ENCODE measurements at regions not wholly inside any gene's neighbourhood (a gene's known extent, or its start where the extent isn't known, plus 50 kb on each side); places are given as distances from the start of the nearest gene placed in this dataset.
"Not testable (repeated sequence)": the region's sequence is repeated elsewhere in the genome, so short reads cannot be mapped to it uniquely, and the experiment has no call there.

DNA sequence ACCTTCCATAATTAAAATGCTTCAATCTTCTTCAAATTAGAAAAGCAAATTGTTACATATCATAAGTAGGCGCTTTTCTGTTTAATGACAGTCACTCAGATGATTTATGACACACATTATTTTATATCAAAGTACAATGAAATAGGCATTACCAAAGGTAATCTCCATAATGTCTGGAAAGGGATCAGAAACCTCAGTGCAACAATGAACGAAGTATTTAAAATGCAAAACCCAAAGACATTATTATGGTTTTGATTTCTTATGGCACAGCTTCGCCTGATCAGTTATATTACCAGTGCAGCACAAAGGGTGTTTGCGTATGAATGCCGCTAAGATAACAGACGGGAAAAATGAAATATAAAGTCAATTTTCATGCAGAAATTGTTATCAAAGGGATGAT, 162.2 kb upstream of the MEIS1 start:
- no peaks in the 10 kb centered on the region for H3K9me3 ChIP-seq (ENCODE audit: control insufficient read depth, low read length)
- WGBS, 2 experiments (ENCODE audit: insufficient coverage in 2 of 2) = 89 to 100% methylated on average over 3 of the region's 6 CpGs
- no peak overlapping the region for H3K27ac ChIP-seq (ENCODE audit: low read depth, low read length, severe bottlenecking)
- no peaks in the 10 kb centered on the region for H3K36me3 ChIP-seq (ENCODE audit: control insufficient read depth, insufficient read depth, low read length)
- no peaks in the 10 kb centered on the region for H3K4me1 ChIP-seq (ENCODE audit: control insufficient read depth, insufficient read depth, low read length, poor library complexity, severe bottlenecking)
- H3K4me3 ChIP-seq (ENCODE audit: extremely low read depth, insufficient read depth, low read length, poor library complexity, severe bottlenecking) = no peak overlapping the region

GRCh38 chr2:66271777-66272176, 163.1 kb upstream of the MEIS1 start:
- no peak overlapping the region for H3K4me3 ChIP-seq (ENCODE audit: extremely low read depth, insufficient read depth, low read length, poor library complexity, severe bottlenecking)
- H3K36me3 ChIP-seq (ENCODE audit: control insufficient read depth, insufficient read depth, low read length) = no peaks in the 10 kb centered on the region
- WGBS, 2 experiments (ENCODE audit: insufficient coverage in 2 of 2) = 100% methylated on average over 1 of the region's 2 CpGs; no CpG with 5 or more reads in 1 of the 2 experiments
- H3K9me3 ChIP-seq (ENCODE audit: control insufficient read depth, low read length) = no peaks in the 10 kb centered on the region
- H3K4me1 ChIP-seq (ENCODE audit: control insufficient read depth, insufficient read depth, low read length, poor library complexity, severe bottlenecking) = no peaks in the 10 kb centered on the region
- no peak overlapping the region for H3K27ac ChIP-seq (ENCODE audit: low read depth, low read length, severe bottlenecking)

DNA sequence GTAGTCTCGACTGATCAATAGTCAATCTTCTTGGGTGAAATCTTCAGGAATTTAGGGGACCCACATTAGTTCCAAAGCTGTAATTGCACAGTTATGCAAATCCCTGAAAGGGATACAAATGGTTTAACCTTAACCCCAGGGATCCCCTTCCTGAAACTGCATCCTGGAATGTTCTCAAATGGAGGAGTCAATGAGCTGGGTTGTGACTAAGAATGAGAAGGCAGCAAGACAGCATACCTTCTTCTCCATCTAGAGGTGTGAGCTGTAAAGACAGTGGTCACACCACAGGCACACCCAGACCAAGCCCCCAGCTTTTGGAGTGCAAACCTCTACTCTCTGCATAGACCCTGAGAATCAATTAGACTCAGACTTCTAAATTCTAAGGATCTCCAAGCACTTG, 164.7 kb upstream of the MEIS1 start:
- Histone ChIP-seq H3K27ac (ENCODE audit: low read depth, low read length, severe bottlenecking) (no peak overlapping the region), H3K36me3 (ENCODE audit: control insufficient read depth, insufficient read depth, low read length) (no peaks in the 10 kb centered on the region), H3K4me3 (ENCODE audit: extremely low read depth, insufficient read depth, low read length, poor library complexity, severe bottlenecking) (no peak overlapping the region), H3K9me3 (ENCODE audit: control insufficient read depth, low read length) (no peaks in the 10 kb centered on the region), H3K4me1 (ENCODE audit: control insufficient read depth, insufficient read depth, low read length, poor library complexity, severe bottlenecking) (no peaks in the 10 kb centered on the region)
- whole genome bisulfite sequencing, 2 experiments (ENCODE audit: insufficient coverage in 2 of 2) = 100% methylated on average over 1 of the region's 1 CpG; no CpG with 5 or more reads in 1 of the 2 experiments

DNA sequence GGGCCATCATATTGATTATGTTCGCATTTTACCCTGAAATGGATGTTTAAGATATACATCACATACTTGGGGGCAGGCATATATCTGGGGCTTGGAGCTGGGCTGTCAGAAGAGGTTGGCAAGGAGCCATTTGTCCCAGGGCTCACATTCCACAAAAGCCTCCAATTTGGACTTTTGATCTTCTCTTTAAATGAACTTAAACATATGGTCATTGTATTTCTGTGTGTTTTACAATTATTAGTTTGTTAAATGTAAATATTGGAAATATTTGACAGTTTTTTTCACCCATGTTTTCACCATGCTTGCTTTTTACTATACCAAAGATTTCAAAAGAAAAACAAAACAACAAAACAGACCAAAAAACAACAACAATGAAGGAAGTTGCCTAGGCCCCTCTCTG, 165.8 kb upstream of the MEIS1 start:
- Histone ChIP-seq H3K36me3 (ENCODE audit: control insufficient read depth, insufficient read depth, low read length) (no peaks in the 10 kb centered on the region), H3K4me3 (ENCODE audit: extremely low read depth, insufficient read depth, low read length, poor library complexity, severe bottlenecking) (no peak overlapping the region), H3K27ac (ENCODE audit: low read depth, low read length, severe bottlenecking) (no peak overlapping the region), H3K9me3 (ENCODE audit: control insufficient read depth, low read length) (no peaks in the 10 kb centered on the region), H3K4me1 (ENCODE audit: control insufficient read depth, insufficient read depth, low read length, poor library complexity, severe bottlenecking) (no peaks in the 10 kb centered on the region)
- 100% methylated on average over 1 of the region's 1 CpG; no CpG with 5 or more reads in 1 of the 2 experiments for WGBS, 2 experiments (ENCODE audit: insufficient coverage in 2 of 2)

DNA sequence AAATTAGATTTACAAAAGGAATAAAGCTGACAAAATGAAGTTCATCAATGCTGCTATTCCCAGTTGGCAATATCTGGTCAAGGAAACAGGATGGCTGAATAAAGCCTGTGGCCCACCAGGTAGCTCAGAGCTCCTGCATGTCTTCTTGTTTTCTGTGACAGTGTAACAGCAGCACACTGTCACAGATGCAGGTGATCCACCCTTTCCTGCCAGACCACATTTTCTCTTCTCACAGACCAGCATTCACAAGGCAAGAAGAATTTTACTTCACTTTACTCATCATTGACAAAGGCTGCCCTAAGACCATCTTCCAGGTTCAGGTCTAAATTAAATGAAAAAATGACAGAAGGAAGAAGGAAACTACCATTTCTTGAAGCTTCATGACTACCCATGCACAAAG, 166.2 kb upstream of the MEIS1 start:
- Histone ChIP-seq H3K4me3 (ENCODE audit: extremely low read depth, insufficient read depth, low read length, poor library complexity, severe bottlenecking) (no peak overlapping the region), H3K36me3 (ENCODE audit: control insufficient read depth, insufficient read depth, low read length) (no peaks in the 10 kb centered on the region), H3K27ac (ENCODE audit: low read depth, low read length, severe bottlenecking) (no peak overlapping the region), H3K4me1 (ENCODE audit: control insufficient read depth, insufficient read depth, low read length, poor library complexity, severe bottlenecking) (no peaks in the 10 kb centered on the region), H3K9me3 (ENCODE audit: control insufficient read depth, low read length) (no peaks in the 10 kb centered on the region)

DNA sequence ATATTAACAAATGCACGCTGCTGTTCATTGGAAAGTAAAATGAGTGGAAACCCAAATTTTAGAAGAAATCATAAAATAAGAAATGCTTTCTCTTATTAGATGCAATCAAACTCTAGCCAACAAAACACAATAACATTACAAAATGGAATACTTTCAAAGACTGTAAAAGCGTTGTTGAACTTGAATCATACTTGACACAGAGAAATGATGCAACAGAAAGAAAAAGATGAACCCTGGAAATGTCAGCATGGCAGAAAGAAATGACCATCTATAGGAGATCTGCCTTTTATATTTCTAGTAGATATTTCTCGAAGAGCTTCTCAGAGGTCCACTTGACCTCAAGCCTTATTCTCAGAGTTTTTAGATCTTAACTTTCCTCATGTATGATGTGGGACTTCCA, 170.6 kb upstream of the MEIS1 start:
- 100% methylated on average over 1 to 2 of the region's 3 CpGs for WGBS, 2 experiments (ENCODE audit: insufficient coverage in 2 of 2)
- Histone ChIP-seq H3K4me3 (ENCODE audit: extremely low read depth, insufficient read depth, low read length, poor library complexity, severe bottlenecking) (no peak overlapping the region), H3K27ac (ENCODE audit: low read depth, low read length, severe bottlenecking) (no peak overlapping the region), H3K9me3 (ENCODE audit: control insufficient read depth, low read length) (no peaks in the 10 kb centered on the region), H3K36me3 (ENCODE audit: control insufficient read depth, insufficient read depth, low read length) (no peaks in the 10 kb centered on the region), H3K4me1 (ENCODE audit: control insufficient read depth, insufficient read depth, low read length, poor library complexity, severe bottlenecking) (no peaks in the 10 kb centered on the region)

GRCh38 chr2:66255867-66256266, 179.1 kb upstream of the MEIS1 start:
- no peaks in the 10 kb centered on the region for H3K9me3 ChIP-seq (ENCODE audit: control insufficient read depth, low read length)
- H3K4me3 ChIP-seq (ENCODE audit: extremely low read depth, insufficient read depth, low read length, poor library complexity, severe bottlenecking) = no peak overlapping the region
- peak overlapping the region; percentile 84 for H3K27ac ChIP-seq (ENCODE audit: low read depth, low read length, severe bottlenecking)
- no peaks in the 10 kb centered on the region for H3K36me3 ChIP-seq (ENCODE audit: control insufficient read depth, insufficient read depth, low read length)
- H3K4me1 ChIP-seq (ENCODE audit: control insufficient read depth, insufficient read depth, low read length, poor library complexity, severe bottlenecking) = peaks cover 26% of the 10 kb centered on the region
- WGBS, 2 experiments (ENCODE audit: insufficient coverage in 2 of 2) = 57 to 67% methylated on average over 3 of the region's 3 CpGs

DNA sequence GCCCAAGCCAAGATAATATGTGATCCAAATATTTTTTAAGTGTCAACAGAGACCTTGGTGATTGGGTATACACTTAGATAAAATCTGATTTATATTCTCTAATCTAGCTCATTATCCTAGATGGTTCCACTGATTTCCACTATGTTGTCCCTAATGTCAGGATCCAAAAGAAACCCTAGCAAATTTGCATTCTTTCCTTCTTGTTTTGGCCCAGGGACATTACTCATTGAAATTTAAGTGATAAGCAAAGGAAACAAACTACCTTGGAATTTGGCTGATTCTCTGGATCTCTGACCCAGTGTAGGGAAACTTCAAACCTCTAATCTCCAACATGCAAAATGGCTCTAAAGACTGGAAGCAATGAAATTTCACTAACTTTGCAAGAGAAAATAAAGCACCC, 179.8 kb upstream of the MEIS1 start:
- no peak overlapping the region for H3K4me3 ChIP-seq (ENCODE audit: extremely low read depth, insufficient read depth, low read length, poor library complexity, severe bottlenecking)
- peak overlapping the region; percentile 84 for H3K27ac ChIP-seq (ENCODE audit: low read depth, low read length, severe bottlenecking)
- H3K9me3 ChIP-seq (ENCODE audit: control insufficient read depth, low read length) = no peaks in the 10 kb centered on the region
- no peaks in the 10 kb centered on the region for H3K36me3 ChIP-seq (ENCODE audit: control insufficient read depth, insufficient read depth, low read length)
- H3K4me1 ChIP-seq (ENCODE audit: control insufficient read depth, insufficient read depth, low read length, poor library complexity, severe bottlenecking) = peaks cover 26% of the 10 kb centered on the region

GRCh38 chr2:66253066-66253465, 181.9 kb upstream of the MEIS1 start:
- 100% methylated on average over 1 of the region's 2 CpGs; no CpG with 5 or more reads in 1 of the 2 experiments for WGBS, 2 experiments (ENCODE audit: insufficient coverage in 2 of 2)
- no peak overlapping the region for H3K4me3 ChIP-seq (ENCODE audit: extremely low read depth, insufficient read depth, low read length, poor library complexity, severe bottlenecking)

GRCh38 chr2:66252109-66252508, 182.8 kb upstream of the MEIS1 start:
- Histone ChIP-seq H3K4me3 (ENCODE audit: extremely low read depth, insufficient read depth, low read length, poor library complexity, severe bottlenecking) (no peak overlapping the region), H3K36me3 (ENCODE audit: control insufficient read depth, insufficient read depth, low read length) (no peaks in the 10 kb centered on the region), H3K4me1 (ENCODE audit: control insufficient read depth, insufficient read depth, low read length, poor library complexity, severe bottlenecking) (peaks cover 24% of the 10 kb centered on the region), H3K27ac (ENCODE audit: low read depth, low read length, severe bottlenecking) (no peak overlapping the region), H3K9me3 (ENCODE audit: control insufficient read depth, low read length) (no peaks in the 10 kb centered on the region)
- WGBS, 2 experiments (ENCODE audit: insufficient coverage in 2 of 2) = 88% methylated on average over 1 of the region's 5 CpGs; no CpG with 5 or more reads in 1 of the 2 experiments

More at GRCh38 chr2:66253066-66253465, 181.9 kb upstream of the MEIS1 start:
- Histone ChIP-seq H3K9me3 (ENCODE audit: control insufficient read depth, low read length) (no peaks in the 10 kb centered on the region), H3K27ac (ENCODE audit: low read depth, low read length, severe bottlenecking) (no peak overlapping the region), H3K4me1 (ENCODE audit: control insufficient read depth, insufficient read depth, low read length, poor library complexity, severe bottlenecking) (peaks cover 26% of the 10 kb centered on the region), H3K36me3 (ENCODE audit: control insufficient read depth, insufficient read depth, low read length) (no peaks in the 10 kb centered on the region)

GRCh38 chr2:66251573-66251972, 183.4 kb upstream of the MEIS1 start:
- Histone ChIP-seq H3K4me1 (ENCODE audit: control insufficient read depth, insufficient read depth, low read length, poor library complexity, severe bottlenecking) (peaks cover 23% of the 10 kb centered on the region), H3K36me3 (ENCODE audit: control insufficient read depth, insufficient read depth, low read length) (no peaks in the 10 kb centered on the region), H3K9me3 (ENCODE audit: control insufficient read depth, low read length) (no peaks in the 10 kb centered on the region), H3K27ac (ENCODE audit: low read depth, low read length, severe bottlenecking) (no peak overlapping the region), H3K4me3 (ENCODE audit: extremely low read depth, insufficient read depth, low read length, poor library complexity, severe bottlenecking) (no peak overlapping the region)

- not testable (repeated sequence) for H3K36me3 ChIP-seq (ENCODE audit: control insufficient read depth, insufficient read depth, low read length); H3K4me3 ChIP-seq (ENCODE audit: extremely low read depth, insufficient read depth, low read length, poor library complexity, severe bottlenecking); H3K27ac ChIP-seq (ENCODE audit: low read depth, low read length, severe bottlenecking); H3K9me3 ChIP-seq (ENCODE audit: control insufficient read depth, low read length); H3K4me1 ChIP-seq (ENCODE audit: control insufficient read depth, insufficient read depth, low read length, poor library complexity, severe bottlenecking)
- 70% methylated on average over 2 of the region's 7 CpGs; no CpG with 5 or more reads in 1 of the 2 experiments for WGBS, 2 experiments (ENCODE audit: insufficient coverage in 2 of 2)
These were observed 185.8 kb upstream of the MEIS1 start for GRCh38 chr2:66249089-66249488.

All from mesodermal cell (in vitro differentiated cells).